ENCODE measurements at regions not wholly inside any gene's neighbourhood (a gene's known extent, or its start where the extent isn't known, plus 50 kb on each side); places are given as distances from the start of the nearest gene placed in this dataset.

GRCh38 chr2:237162959-237163358 is 77.3 kb downstream of the COPS8 start:
- peaks cover 9% of the 10 kb centered on the region for H3K4me1 Mint-ChIP-seq
- no peak overlapping the region for H3K27ac Mint-ChIP-seq
- peaks cover 3% of the 10 kb centered on the region for H3K9me3 Mint-ChIP-seq
- no peak for DNase-seq
- H3K36me3 Mint-ChIP-seq = no peaks in the 10 kb centered on the region
- H3K27me3 Mint-ChIP-seq = no peaks in the 10 kb centered on the region
- no peak overlapping the region for H3K4me3 Mint-ChIP-seq

- Mint-ChIP-seq H3K27ac (no peak overlapping the region), H3K4me1 (peaks cover under 1% of the 10 kb centered on the region), H3K36me3 (no peaks in the 10 kb centered on the region), H3K4me3 (no peak overlapping the region), H3K9me3 (peaks cover 12% of the 10 kb centered on the region), H3K27me3 (peaks cover 2% of the 10 kb centered on the region)
- DNase-seq = no peak
These were observed 78.9 kb downstream of the COPS8 start for GRCh38 chr2:237164474-237165042.

GRCh38 chr2:237165405-237166276 is 80.0 kb downstream of the COPS8 start:
- Mint-ChIP-seq H3K4me1 (no peaks in the 10 kb centered on the region), H3K36me3 (no peaks in the 10 kb centered on the region), H3K27me3 (peaks cover 4% of the 10 kb centered on the region), H3K27ac (no peak overlapping the region), H3K4me3 (no peak overlapping the region), H3K9me3 (peaks cover 12% of the 10 kb centered on the region)
- DNase-seq = no peak

GRCh38 chr2:237167038-237167437 is 81.3 kb downstream of the COPS8 start:
- no peak for DNase-seq
- peaks cover 4% of the 10 kb centered on the region for H3K27me3 Mint-ChIP-seq
- no peaks in the 10 kb centered on the region for H3K4me1 Mint-ChIP-seq
- no peak overlapping the region for H3K4me3 Mint-ChIP-seq
- H3K36me3 Mint-ChIP-seq = no peaks in the 10 kb centered on the region
- peaks cover 12% of the 10 kb centered on the region for H3K9me3 Mint-ChIP-seq
- H3K27ac Mint-ChIP-seq = no peak overlapping the region

GRCh38 chr2:237167934-237168333 is 82.2 kb downstream of the COPS8 start:
- Mint-ChIP-seq H3K4me1 (no peaks in the 10 kb centered on the region), H3K4me3 (no peak overlapping the region), H3K36me3 (no peaks in the 10 kb centered on the region), H3K27me3 (peaks cover 4% of the 10 kb centered on the region), H3K9me3 (peaks cover 12% of the 10 kb centered on the region), H3K27ac (no peak overlapping the region)
- DNase-seq = no peak

GRCh38 chr2:237170020-237170419 is 84.3 kb downstream of the COPS8 start:
- H3K27ac Mint-ChIP-seq = no peak overlapping the region
- no peak overlapping the region for H3K4me3 Mint-ChIP-seq
- H3K27me3 Mint-ChIP-seq = peaks cover 4% of the 10 kb centered on the region
- H3K9me3 Mint-ChIP-seq = peaks cover 12% of the 10 kb centered on the region
- H3K4me1 Mint-ChIP-seq = no peaks in the 10 kb centered on the region
- no peak for DNase-seq
- no peaks in the 10 kb centered on the region for H3K36me3 Mint-ChIP-seq

GRCh38 chr2:237171396-237171795 is 85.7 kb downstream of the COPS8 start:
- H3K9me3 Mint-ChIP-seq = peaks cover 12% of the 10 kb centered on the region
- H3K4me3 Mint-ChIP-seq = no peak overlapping the region
- H3K27me3 Mint-ChIP-seq = peaks cover 16% of the 10 kb centered on the region
- DNase-seq = no peak
- no peaks in the 10 kb centered on the region for H3K4me1 Mint-ChIP-seq
- H3K36me3 Mint-ChIP-seq = no peaks in the 10 kb centered on the region
- H3K27ac Mint-ChIP-seq = no peak overlapping the region

GRCh38 chr2:237171881-237172280 is 86.2 kb downstream of the COPS8 start:
- Mint-ChIP-seq H3K27ac (no peak overlapping the region), H3K36me3 (no peaks in the 10 kb centered on the region), H3K4me3 (no peak overlapping the region), H3K9me3 (peaks cover 12% of the 10 kb centered on the region), H3K4me1 (no peaks in the 10 kb centered on the region), H3K27me3 (peaks cover 16% of the 10 kb centered on the region)
- DNase-seq = no peak

- no peak for DNase-seq
- no peak overlapping the region for H3K4me3 Mint-ChIP-seq
- H3K9me3 Mint-ChIP-seq = peaks cover 2% of the 10 kb centered on the region
- no peak overlapping the region for H3K27ac Mint-ChIP-seq
- H3K4me1 Mint-ChIP-seq = peaks cover 3% of the 10 kb centered on the region
- H3K27me3 Mint-ChIP-seq = peaks cover 12% of the 10 kb centered on the region
- H3K36me3 Mint-ChIP-seq = no peaks in the 10 kb centered on the region
These were observed 91.4 kb downstream of the COPS8 start for GRCh38 chr2:237177052-237177451.

GRCh38 chr2:237177986-237178385 is 92.3 kb downstream of the COPS8 start:
- H3K4me1 Mint-ChIP-seq = peaks cover 3% of the 10 kb centered on the region
- no peak overlapping the region for H3K27ac Mint-ChIP-seq
- peaks cover 12% of the 10 kb centered on the region for H3K27me3 Mint-ChIP-seq
- no peak overlapping the region for H3K4me3 Mint-ChIP-seq
- no peaks in the 10 kb centered on the region for H3K36me3 Mint-ChIP-seq
- H3K9me3 Mint-ChIP-seq = peaks cover 2% of the 10 kb centered on the region
- DNase-seq = no peak

GRCh38 chr2:237178396-237178795 is 92.7 kb downstream of the COPS8 start:
- Mint-ChIP-seq H3K36me3 (no peaks in the 10 kb centered on the region), H3K27ac (no peak overlapping the region), H3K4me1 (peaks cover 3% of the 10 kb centered on the region), H3K4me3 (no peak overlapping the region), H3K27me3 (peaks cover 12% of the 10 kb centered on the region), H3K9me3 (peaks cover 2% of the 10 kb centered on the region)
- DNase-seq = no peak

- H3K27me3 Mint-ChIP-seq = peaks cover 18% of the 10 kb centered on the region
- no peak overlapping the region for H3K27ac Mint-ChIP-seq
- H3K36me3 Mint-ChIP-seq = no peaks in the 10 kb centered on the region
- no peak for DNase-seq
- H3K4me3 Mint-ChIP-seq = no peak overlapping the region
- peaks cover 3% of the 10 kb centered on the region for H3K4me1 Mint-ChIP-seq
- peaks cover 2% of the 10 kb centered on the region for H3K9me3 Mint-ChIP-seq
These were observed 93.5 kb downstream of the COPS8 start for GRCh38 chr2:237179161-237179560.

GRCh38 chr2:237180187-237180586 is 94.5 kb downstream of the COPS8 start:
- DNase-seq = no peak
- Mint-ChIP-seq H3K36me3 (no peaks in the 10 kb centered on the region), H3K4me1 (peaks cover 3% of the 10 kb centered on the region), H3K27ac (no peak overlapping the region), H3K4me3 (no peak overlapping the region), H3K9me3 (no peaks in the 10 kb centered on the region), H3K27me3 (peaks cover 17% of the 10 kb centered on the region)

GRCh38 chr2:237180987-237181386 is 95.3 kb downstream of the COPS8 start:
- Mint-ChIP-seq H3K9me3 (no peaks in the 10 kb centered on the region), H3K27me3 (peaks cover 17% of the 10 kb centered on the region), H3K4me1 (peaks cover 3% of the 10 kb centered on the region), H3K27ac (no peak overlapping the region), H3K4me3 (no peak overlapping the region), H3K36me3 (no peaks in the 10 kb centered on the region)
- no peak for DNase-seq

GRCh38 chr2:237181844-237182243 is 96.2 kb downstream of the COPS8 start:
- Mint-ChIP-seq H3K27me3 (peaks cover 17% of the 10 kb centered on the region), H3K9me3 (no peaks in the 10 kb centered on the region), H3K36me3 (no peaks in the 10 kb centered on the region), H3K4me1 (peaks cover 3% of the 10 kb centered on the region), H3K27ac (no peak overlapping the region), H3K4me3 (no peak overlapping the region)
- DNase-seq = no peak
